Ovary (tissue), 3 donors: ENCODE measurements at regions not wholly inside any gene's neighbourhood (a gene's known extent, or its start where the extent isn't known, plus 50 kb on each side); places are given as distances from the start of the nearest gene placed in this dataset.

Experiments
- POLR2A ChIP-seq: fragments of 450-650 bp; IDR thresholded peaks from one replicate; pipeline ENCODE4 v1.6.1; 2017; ENCODE audit warnings: antibody characterized with exemption, mild to moderate bottlenecking, moderate library complexity
- TF ChIP-seq, protein P1 (sequence below), 3 donors: fragments of 450-650 bp in 2 of 3; fragments of 200-600 bp in 1 of 3; IDR thresholded peaks; one replicate each; pipeline versions ENCODE4 v1.5.1 to v1.8.0; 2016 to 2022; ENCODE audit warnings: antibody characterized with exemption in 3 of 3, mild to moderate bottlenecking in 1 of 3
- donor health status: DM: no; HTN: no; CAD: no.

DNA sequence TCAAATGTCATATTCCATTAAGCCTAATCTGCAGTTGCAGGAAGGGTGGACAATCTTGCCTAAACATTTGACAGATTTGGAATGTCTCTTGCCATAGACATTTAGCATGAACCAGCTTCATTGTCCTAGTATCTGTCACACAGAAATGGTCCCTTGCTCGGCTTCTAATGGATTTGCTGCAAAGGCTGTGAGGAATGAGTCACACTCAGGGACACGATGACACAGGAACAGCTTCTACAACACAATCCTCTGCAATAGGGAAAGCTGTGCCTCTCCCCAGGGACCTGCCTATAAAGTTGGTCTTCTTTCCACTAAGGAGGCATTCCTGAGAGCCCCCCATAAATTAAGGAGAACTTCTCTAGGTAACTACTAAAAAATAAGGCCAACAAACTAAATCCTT lies 155.1 kb upstream of the L3MBTL4 start:
- TF ChIP-seq POLR2A: no peak
- TF ChIP-seq, protein P1, sequence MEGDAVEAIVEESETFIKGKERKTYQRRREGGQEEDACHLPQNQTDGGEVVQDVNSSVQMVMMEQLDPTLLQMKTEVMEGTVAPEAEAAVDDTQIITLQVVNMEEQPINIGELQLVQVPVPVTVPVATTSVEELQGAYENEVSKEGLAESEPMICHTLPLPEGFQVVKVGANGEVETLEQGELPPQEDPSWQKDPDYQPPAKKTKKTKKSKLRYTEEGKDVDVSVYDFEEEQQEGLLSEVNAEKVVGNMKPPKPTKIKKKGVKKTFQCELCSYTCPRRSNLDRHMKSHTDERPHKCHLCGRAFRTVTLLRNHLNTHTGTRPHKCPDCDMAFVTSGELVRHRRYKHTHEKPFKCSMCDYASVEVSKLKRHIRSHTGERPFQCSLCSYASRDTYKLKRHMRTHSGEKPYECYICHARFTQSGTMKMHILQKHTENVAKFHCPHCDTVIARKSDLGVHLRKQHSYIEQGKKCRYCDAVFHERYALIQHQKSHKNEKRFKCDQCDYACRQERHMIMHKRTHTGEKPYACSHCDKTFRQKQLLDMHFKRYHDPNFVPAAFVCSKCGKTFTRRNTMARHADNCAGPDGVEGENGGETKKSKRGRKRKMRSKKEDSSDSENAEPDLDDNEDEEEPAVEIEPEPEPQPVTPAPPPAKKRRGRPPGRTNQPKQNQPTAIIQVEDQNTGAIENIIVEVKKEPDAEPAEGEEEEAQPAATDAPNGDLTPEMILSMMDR (IDR thresholded peaks at IDR 0.05): no peak
